G401 (cell line): ENCODE measurements at regions not wholly inside any gene's neighbourhood (a gene's known extent, or its start where the extent isn't known, plus 50 kb on each side); places are given as distances from the start of the nearest gene placed in this dataset.
"Not testable (repeated sequence)": the region's sequence is repeated elsewhere in the genome, so short reads cannot be mapped to it uniquely, and the experiment has no call there.

Experiments used
- DNase-seq: peaks from one replicate; pipeline ENCODE4 v3.0.0-alpha.2; 2015; ENCODE audit warnings: low spot score
- in situ Hi-C: cut with HindIII; loops from 2 replicates; pipeline ENCODE4 v1.10.0; 2016; ENCODE audit warnings: low sequenced_read_pairs, mixed read lengths

DNA sequence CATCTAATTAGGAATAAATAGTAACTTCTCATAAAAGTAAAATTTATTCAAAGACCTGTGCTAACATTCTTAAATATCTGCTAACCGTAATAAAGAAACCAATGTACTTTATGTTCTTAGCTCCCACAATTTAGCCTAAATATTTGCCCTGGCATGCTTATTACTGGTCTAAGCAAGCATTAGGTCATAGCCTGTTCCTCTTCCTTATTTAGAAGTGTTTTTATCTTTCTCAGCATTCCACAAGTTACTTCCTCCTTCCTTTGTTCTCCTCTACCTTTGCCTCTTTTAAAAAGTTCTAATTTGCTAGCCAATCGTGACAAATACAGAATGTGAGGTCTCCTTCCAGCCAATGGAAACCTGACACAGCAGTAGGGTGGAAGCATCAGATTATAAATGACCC is 173.3 kb downstream of the TEX13C start:
- DNase-seq, in situ Hi-C loops: not testable (repeated sequence)

DNA sequence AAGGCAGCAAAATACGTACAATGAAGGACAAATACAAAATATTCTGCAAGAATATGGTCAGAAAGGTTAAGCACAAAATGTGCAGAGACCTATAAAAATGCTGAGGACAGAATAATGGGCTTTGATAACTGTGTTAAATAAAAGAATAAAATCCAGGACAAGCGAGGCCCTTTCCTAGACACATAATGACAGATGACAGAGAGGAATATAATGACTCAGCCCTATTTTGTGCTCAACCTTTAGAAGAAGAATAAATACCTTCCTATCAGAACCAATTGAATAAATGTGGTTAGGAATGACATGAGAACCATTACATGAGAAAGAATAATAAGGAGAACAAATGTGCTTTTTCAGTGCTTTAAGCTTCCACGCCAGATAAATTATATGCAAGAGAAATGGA is 178.0 kb downstream of the TEX13C start:
- DNase-seq: no peak
- in situ Hi-C loops: no loop called here

GRCh38 chrX:125503769-125504168 is 184.1 kb downstream of the TEX13C start:
- no peak for DNase-seq
- in situ Hi-C loops: no loop called here

GRCh38 chrX:125505207-125505606 is 185.5 kb downstream of the TEX13C start:
- in situ Hi-C loops: no loop called here
- no peak for DNase-seq

DNA sequence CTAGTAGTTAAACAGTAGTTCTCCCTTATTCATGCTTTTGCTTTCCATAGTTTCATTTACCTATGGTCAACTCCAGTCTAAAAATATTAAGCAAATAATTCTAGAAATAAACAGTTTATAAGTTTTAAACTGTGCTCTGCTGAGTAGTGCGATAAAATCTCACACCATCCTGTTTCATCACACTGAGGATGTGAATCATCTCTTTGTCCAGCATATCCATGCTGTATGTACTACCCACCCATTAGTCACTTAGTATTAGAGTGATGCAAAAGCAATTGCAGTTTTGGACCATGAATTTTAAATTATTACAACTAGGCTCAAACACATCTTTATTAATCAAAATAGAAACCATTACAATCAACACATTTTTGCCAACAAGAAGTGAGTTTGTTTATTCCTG is 187.4 kb downstream of the TEX13C start:
- in situ Hi-C loops: no loop called here
- DNase-seq: no peak

DNA sequence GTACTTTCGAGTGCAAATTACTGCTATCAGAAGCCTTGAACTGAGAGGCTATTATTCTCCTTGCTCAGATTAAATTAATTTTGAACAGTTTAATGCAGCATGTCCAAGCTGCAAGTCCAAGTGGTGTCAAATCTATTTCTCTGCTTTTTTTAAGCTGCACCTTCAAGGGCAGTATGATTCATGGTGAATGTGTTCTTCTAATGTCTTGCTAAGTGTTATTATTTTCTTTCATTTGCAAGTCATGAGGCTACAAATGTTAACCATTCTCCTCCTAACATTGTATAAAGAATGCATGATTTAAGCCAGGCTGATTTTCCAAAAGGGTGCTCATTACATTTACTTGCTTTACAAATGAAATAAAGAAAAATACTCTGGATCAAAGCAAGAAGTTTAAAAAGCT is 200.4 kb downstream of the TEX13C start:
- no peak for DNase-seq
- in situ Hi-C loops: no loop called here

DNA sequence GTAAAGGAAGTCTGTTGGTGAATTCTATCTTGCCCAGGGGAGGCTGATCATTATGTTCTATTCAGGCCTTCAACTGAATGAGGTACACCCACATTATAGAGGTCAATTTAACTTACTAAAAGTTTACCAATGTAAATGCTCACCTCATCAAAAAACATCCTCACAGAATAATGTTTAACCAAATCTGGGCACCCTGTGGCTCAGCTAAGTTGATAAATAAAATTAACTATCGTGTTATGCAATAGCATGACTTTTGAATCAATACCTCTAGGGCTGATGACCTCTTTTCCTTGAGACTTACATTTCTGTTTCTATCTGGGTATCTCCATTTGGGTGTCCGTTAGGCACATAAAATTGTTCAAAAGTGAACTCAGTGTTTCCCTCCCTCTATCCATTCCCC is 203.1 kb downstream of the TEX13C start:
- in situ Hi-C loops: no loop called here
- DNase-seq: no peak

DNA sequence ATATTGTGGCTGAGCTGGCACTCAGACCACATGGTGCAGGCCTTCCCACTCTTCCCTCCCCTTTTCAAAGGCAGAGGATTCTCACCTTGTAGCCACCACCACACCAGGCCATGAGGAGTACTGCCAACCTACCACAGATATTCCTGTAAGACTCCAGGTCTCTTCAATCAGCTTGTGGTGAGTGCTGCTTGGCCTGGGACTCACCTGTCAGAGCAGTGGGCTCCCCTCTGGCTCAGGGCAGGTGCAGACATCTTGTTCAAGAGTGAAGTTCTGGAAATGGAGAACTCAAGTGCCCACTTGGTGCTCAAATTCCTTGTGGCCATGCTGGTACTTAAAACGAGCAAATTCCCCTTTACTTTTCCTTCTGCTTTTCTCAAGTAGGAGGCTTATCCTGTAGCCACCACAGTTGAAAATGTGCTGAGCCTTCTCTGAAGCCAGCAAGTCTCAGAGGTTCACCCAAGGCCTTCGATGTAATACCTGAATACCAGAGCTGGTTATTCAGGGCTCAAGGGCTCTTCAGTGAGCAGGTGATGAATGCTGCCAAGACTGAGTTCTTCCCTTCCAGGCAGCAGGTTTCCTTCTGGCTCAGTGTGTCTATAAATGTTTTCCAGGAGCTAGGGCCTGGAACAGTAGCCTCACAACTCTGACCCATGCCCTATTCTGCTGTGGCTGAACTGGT is 212.9 kb downstream of the TEX13C start:
- DNase-seq: no peak
- in situ Hi-C loops: no loop called here

- in situ Hi-C loops: no loop called here
- DNase-seq: no peak
Measured at GRCh38 chrX:125533352-125533751, 213.7 kb downstream of the TEX13C start.

- no peak for DNase-seq
- in situ Hi-C loops: no loop called here
Measured at GRCh38 chrX:125544031-125544660, 224.5 kb downstream of the TEX13C start.

DNA sequence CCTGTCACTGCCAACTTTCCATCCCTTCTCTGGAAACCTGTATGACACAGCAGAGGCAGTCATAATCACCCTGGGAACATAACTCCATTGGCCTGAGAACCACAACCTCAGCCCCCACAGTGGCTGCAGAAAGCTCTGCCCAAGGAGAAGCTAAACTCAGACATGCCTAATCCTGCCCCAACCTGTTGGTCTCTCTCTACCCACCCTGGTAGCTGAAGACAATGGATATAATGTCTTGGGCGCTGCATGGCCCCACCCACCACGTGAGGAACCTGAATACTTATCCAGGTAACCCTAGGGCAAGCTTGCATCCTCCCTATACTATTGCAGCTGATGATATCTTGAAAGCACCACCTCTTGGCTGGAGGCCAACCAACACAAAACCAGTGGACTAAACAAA is 225.2 kb downstream of the TEX13C start:
- in situ Hi-C loops: no loop called here
- DNase-seq: no peak

GRCh38 chrX:125577479-125577878 is 257.8 kb downstream of the TEX13C start:
- DNase-seq: no peak
- in situ Hi-C loops: no loop called here

- in situ Hi-C loops: no loop called here
- no peak for DNase-seq
Measured at GRCh38 chrX:125604448-125604847, 284.8 kb downstream of the TEX13C start.

- DNase-seq: no peak
- in situ Hi-C loops: no loop called here
Measured at GRCh38 chrX:125605145-125605544, 285.5 kb downstream of the TEX13C start.

- DNase-seq, in situ Hi-C loops: not testable (repeated sequence)
Measured at GRCh38 chrX:125614591-125615343, 295.1 kb downstream of the TEX13C start.

DNA sequence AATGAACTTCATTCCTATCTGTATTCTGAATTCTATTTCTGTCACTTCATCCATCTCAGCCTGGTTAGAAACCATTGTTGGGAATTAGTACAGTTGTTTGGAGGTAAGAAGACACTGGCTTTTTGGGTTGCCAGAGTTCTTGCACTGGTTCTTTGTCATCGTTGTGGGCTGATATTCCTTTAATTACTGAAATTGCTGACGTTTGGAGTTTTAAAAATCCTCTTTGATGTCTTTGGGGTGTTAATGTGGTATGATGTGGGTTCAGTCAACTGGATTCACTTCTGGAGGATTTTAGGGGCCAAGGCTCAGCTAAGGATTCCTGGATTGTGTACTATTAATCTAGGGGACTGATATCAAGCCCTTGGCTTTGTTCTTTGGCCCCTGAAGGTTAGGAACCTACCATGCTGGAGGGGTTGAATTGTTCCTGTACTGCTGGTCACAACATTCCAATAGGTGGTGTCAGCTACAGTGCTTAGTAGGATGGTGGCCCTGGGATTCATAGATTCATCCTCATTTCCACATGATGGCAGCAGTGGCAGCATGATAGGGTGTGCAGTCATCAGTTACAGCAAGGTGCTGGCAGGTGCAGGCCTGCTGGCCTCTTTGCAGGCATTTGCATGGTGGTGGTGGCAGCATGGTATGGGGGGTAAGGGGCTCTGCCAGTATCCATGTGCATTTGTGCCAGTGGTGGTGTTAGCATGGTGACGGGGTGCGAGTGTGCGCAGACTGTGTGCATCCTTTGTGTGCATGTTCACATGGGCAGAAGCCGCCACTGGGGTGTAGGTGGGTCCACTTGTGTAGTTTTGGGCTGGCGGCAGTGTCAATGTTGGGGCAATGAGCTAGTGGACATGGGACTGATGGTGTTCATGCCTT is 301.3 kb downstream of the TEX13C start:
- in situ Hi-C loops: no loop called here
- no peak for DNase-seq

DNA sequence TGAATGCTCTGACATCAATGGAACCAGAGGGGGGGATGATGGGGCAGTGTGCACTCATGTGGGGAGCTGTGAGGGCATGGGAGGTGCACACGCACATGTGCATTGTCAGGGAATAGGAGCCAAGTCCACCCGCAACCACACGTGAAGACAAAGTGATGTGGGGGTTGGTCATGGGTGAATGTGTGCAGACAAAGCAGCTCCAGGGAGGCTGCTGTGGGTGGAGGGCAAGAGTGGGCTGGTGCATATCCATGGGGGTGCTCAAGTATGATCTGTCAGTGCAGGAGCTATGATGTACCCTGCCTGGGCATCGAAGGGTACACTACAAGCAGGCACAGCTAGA is 301.9 kb downstream of the TEX13C start:
- in situ Hi-C loops: no loop called here
- no peak for DNase-seq

DNA sequence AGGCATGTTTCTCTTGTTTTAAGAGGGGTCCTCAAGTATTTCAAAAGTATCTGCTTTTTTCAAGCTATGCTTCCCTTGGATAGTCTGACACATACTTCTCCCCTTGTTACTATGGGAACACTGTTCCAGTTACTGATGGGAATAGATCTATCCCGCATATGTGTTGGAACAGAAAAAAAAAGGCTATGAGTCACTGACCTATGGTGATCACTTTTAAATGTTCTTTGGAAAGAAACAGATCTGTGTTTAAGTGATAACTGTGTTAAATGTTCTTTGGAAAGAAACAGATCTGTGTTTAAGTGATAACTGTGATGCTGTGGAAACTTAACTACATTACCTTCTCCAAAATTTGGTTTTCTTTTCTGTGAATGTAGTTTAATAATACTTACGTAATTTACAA is 303.2 kb downstream of the TEX13C start:
- no peak for DNase-seq
- in situ Hi-C loops: no loop called here

DNA sequence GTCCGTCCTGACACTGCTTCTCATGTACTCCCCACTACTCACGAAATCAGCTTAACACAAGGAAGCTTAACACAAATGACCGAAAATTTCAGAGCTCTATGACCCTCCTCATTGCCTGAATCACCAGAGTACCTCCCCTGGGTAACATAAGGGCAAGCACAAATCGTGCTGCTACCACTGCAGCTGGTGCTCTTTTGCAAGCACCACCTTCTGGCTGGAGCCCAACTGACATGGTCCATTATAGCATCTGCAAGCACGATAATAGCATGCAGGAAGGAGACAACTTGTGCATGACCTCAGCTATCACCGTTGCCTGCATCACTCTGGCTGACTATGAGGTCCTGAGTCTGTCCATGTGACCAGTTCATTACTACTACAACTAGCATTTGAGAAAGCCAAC is 308.0 kb downstream of the TEX13C start:
- in situ Hi-C loops: no loop called here

DNA sequence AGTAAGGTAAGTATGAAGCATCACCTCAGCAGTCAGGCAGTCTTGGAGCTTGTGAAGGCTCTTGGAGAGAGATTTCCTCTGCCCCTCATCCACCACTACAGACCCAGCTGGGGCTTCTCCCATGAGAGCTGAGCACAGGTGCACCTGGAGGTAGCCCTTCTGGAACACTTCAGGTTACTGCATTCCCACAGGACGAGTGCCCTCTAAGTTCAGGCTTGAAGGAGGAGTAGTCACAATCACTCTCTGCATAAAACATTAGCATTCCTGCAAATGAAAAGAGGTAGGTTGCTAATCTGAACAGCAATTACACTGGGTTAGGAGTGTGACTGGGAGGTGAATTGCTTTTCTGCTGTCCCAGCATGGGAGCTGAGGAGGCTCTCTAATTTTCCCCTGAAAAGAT is 308.8 kb downstream of the TEX13C start:
- in situ Hi-C loops: no loop called here
- no peak for DNase-seq

More for the DNA sequence above, 308.0 kb downstream of the TEX13C start:
- no peak for DNase-seq
